Thymus (tissue), 11 donors: ENCODE measurements at regions not wholly inside any gene's neighbourhood (a gene's known extent, or its start where the extent isn't known, plus 50 kb on each side); places are given as distances from the start of the nearest gene placed in this dataset.
"Not testable (repeated sequence)": the region's sequence is repeated elsewhere in the genome, so short reads cannot be mapped to it uniquely, and the experiment has no call there.

Source experiments
- DNase-seq, 9 donors: peaks; one replicate each; pipeline ENCODE4 v3.0.0-alpha.2; 2013; ENCODE audit warnings: low spot score in 9 of 9, low read depth in 6 of 9, missing footprints in 1 of 9
- H3K27ac ChIP-seq, 2 donors: one replicate each; pipeline ENCODE4 v1.5.1; 2013; ENCODE audit warnings: control low read depth in 1 of 2, low read depth in 1 of 2, low read length in 1 of 2, mild to moderate bottlenecking in 1 of 2, moderate library complexity in 1 of 2
- H3K27me3 ChIP-seq, 2 donors: one replicate each; pipeline ENCODE4 v1.5.1; 2013; ENCODE audit warnings: low read length in 1 of 2; ENCODE audit not compliant: control insufficient read depth in 2 of 2, insufficient read depth in 1 of 2
- H3K36me3 ChIP-seq, 2 donors: one replicate each; pipeline ENCODE4 v1.5.1; 2013; ENCODE audit warnings: low read length in 1 of 2, mild to moderate bottlenecking in 1 of 2, moderate library complexity in 1 of 2; ENCODE audit not compliant: control insufficient read depth in 2 of 2, insufficient read depth in 2 of 2
- H3K4me1 ChIP-seq, 2 donors: one replicate each; pipeline ENCODE4 v1.5.1; 2013; ENCODE audit warnings: low read length in 2 of 2; ENCODE audit not compliant: control insufficient read depth in 2 of 2, insufficient read depth in 2 of 2
- H3K4me3 ChIP-seq, 2 donors: one replicate each; pipeline ENCODE4 v1.5.1; 2013; ENCODE audit warnings: low read length in 2 of 2, control low read depth in 1 of 2, mild to moderate bottlenecking in 1 of 2
- H3K9me3 ChIP-seq, 2 donors: one replicate each; pipeline ENCODE4 v1.5.1; 2013; ENCODE audit warnings: low read length in 1 of 2, mild to moderate bottlenecking in 1 of 2; ENCODE audit not compliant: control insufficient read depth in 2 of 2, insufficient read depth in 1 of 2
- WGBS: extraction: QIAGEN DNeasy Blood & Tissue Kit; methylation state at CpG from one replicate; pipeline ENCODE4 v1.1.7; 2013; 5-methylcytosine and 5-hydroxymethylcytosine counted together
- donor health status: healthy.

DNA sequence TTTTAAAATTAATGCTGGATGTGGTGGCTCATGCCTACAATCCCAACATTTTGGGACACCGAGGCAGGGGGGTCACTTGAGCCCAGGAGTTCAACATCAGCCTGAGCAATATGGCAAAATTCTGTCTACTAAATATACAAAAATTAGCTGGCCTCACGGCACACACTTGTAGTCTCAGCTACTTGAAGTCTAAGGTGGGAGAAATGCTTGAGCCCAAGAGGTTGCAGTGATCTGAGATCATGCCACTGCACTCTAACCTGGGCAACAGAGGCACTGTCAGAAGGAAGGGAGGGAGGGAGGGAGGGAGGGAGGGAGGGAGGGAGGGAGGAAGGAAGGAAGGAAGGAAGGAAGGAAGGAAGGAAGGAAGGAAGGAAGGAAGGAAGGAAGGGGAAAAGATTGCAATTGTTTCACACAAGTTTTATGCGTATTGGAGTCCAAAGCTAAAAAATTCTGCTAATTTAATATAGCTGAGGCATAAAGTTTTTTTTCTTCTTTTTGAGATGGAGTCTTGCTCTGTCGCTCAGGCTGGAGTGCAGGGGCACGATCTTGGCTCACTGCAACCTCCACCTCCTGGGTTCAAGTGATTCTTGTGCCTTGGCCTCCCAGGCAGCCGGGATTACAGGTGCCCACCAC lies 328.8 kb downstream of the KLF12 start:
- H3K36me3 ChIP-seq, H3K9me3 ChIP-seq, H3K4me3 ChIP-seq, H3K27me3 ChIP-seq, H3K4me1 ChIP-seq, H3K27ac ChIP-seq, DNase-seq: not testable (repeated sequence)
- 98% methylated on average over 6 of the region's 6 CpGs for WGBS

GRCh38 chr13:73803997-73804396 lies 330.2 kb downstream of the KLF12 start:
- DNase-seq, result no peak
- no peaks in the 10 kb centered on the region for H3K9me3 ChIP-seq
- no peak overlapping the region for H3K4me3 ChIP-seq
- H3K27ac ChIP-seq, result no peak overlapping the region
- WGBS, result 99% methylated on average over 1 of the region's 1 CpG
- no peaks in the 10 kb centered on the region for H3K27me3 ChIP-seq
- H3K4me1 ChIP-seq, result no peaks in the 10 kb centered on the region
- H3K36me3 ChIP-seq, result no peaks in the 10 kb centered on the region

DNA sequence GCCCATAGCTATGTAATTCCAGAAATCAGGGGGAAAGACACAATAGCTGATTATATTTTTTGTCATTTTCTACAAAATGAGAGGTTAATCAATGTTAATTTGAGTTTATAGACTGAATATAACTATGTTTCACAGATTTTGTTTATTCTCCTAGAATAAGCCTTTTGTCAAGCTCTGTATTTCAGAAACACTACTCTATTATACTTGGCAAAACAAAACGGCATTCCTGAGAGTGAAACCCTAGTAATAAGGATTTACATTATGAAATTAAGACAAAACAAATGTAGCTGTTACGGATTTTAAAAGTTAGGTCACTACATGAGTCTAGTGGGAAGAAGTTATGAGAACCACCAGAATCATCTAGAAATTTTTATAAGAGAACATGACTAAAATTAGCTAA lies 334.2 kb downstream of the KLF12 start:
- H3K27ac ChIP-seq, result no peak overlapping the region
- DNase-seq, result no peak
- no peak overlapping the region for H3K4me3 ChIP-seq
- WGBS, result 96% methylated on average over 2 of the region's 2 CpGs
- H3K36me3 ChIP-seq, result no peaks in the 10 kb centered on the region
- no peaks in the 10 kb centered on the region for H3K27me3 ChIP-seq
- no peaks in the 10 kb centered on the region for H3K4me1 ChIP-seq
- no peaks in the 10 kb centered on the region for H3K9me3 ChIP-seq

- DNase-seq, result no peak
- H3K4me1 ChIP-seq, result no peaks in the 10 kb centered on the region
- no peak overlapping the region for H3K4me3 ChIP-seq
- no peaks in the 10 kb centered on the region for H3K27me3 ChIP-seq
- no peaks in the 10 kb centered on the region for H3K9me3 ChIP-seq
- H3K36me3 ChIP-seq, result no peaks in the 10 kb centered on the region
- WGBS, result 97% methylated on average over 3 of the region's 3 CpGs
- H3K27ac ChIP-seq, result no peak overlapping the region
Measured at GRCh38 chr13:73794755-73795154, 339.4 kb downstream of the KLF12 start.

- Histone ChIP-seq H3K27ac (no peak overlapping the region), H3K9me3 (no peaks in the 10 kb centered on the region), H3K27me3 (no peaks in the 10 kb centered on the region), H3K36me3 (no peaks in the 10 kb centered on the region), H3K4me1 (no peaks in the 10 kb centered on the region), H3K4me3 (no peak overlapping the region)
- no peak for DNase-seq
Measured at GRCh38 chr13:73793361-73793760, 340.8 kb downstream of the KLF12 start.

DNA sequence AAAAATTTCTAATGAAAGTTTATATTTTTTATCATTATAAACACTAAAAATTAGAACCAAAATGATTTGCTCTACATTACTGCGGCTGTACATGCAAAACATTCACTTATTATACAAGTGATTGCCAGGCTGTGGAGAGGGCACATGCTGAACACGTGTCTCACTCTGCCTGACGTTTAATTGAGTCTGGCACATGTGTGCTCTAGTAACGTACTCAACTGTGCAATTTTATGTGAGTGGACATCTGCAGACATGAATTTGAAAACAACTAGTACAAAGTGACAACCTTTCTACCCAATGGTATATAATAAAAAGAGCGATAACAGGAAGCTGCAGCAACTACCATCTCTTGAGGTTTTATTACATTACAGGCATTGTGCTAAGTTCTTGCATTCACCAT lies 341.4 kb downstream of the KLF12 start:
- H3K27me3 ChIP-seq, result no peaks in the 10 kb centered on the region
- WGBS, result 97% methylated on average over 5 of the region's 5 CpGs
- H3K9me3 ChIP-seq, result no peaks in the 10 kb centered on the region
- DNase-seq, result no peak
- H3K36me3 ChIP-seq, result no peaks in the 10 kb centered on the region
- H3K4me3 ChIP-seq, result no peak overlapping the region
- H3K27ac ChIP-seq, result no peak overlapping the region
- no peaks in the 10 kb centered on the region for H3K4me1 ChIP-seq

DNA sequence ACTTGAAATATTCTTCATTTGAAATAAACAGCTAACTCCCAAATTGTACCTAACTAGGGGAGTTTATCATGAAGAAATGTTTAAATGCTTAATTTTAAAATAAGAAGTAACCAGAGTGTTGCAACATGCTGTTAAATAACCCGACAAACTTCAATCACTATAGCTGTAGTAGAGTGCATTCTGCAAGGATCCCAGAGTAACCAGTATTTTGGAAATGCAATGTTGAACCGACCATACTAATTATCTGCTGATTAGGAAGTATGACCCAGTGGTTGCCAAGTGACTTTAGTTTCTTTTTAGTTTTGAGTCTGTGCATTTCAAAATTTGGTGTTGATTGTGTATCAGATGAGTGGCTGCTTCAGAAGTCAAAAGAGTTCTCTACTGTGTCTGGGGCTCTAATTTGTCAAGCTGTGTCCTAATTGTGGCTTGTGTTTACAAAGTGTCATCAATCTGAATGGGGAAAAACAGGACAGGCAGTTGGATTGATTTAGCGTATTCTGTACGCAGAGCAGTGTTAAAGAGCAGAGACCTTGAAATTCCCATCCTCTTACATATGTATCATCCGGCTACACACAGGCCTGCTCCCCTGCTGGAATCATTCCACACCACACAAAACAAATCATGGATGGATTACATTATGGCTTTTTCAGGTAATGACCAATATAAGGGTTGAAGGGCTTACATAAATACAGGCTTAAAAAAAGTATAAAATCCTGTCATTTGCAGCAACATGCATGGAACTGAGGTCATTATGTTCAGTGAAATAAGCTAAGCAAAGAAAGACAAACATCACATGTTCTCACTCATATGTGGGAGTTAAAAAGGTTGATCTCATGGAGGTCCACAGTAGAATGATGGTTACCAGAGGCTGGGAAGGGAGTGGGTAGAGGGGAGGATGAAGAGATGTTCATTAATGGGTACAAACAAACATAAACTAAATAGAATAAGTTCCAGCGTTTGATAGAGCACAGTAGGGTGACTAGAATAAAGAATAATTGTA lies 351.5 kb downstream of the KLF12 start:
- no peaks in the 10 kb centered on the region for H3K4me1 ChIP-seq
- H3K36me3 ChIP-seq, result peaks cover 0 to 8% of the 10 kb centered on the region in 2 donors
- H3K27me3 ChIP-seq, result no peaks in the 10 kb centered on the region
- no peak overlapping the region for H3K27ac ChIP-seq
- no peak for DNase-seq
- H3K9me3 ChIP-seq, result no peaks in the 10 kb centered on the region
- WGBS, result 98% methylated on average over 6 of the region's 6 CpGs
- H3K4me3 ChIP-seq, result no peak overlapping the region

- Histone ChIP-seq H3K27ac (no peak overlapping the region), H3K4me1 (no peaks in the 10 kb centered on the region), H3K27me3 (no peaks in the 10 kb centered on the region), H3K4me3 (no peak overlapping the region), H3K36me3 (peaks cover 0 to 8% of the 10 kb centered on the region in 2 donors), H3K9me3 (no peaks in the 10 kb centered on the region)
- DNase-seq, result no peak
Measured at GRCh38 chr13:73781384-73781783, 352.8 kb downstream of the KLF12 start.

DNA sequence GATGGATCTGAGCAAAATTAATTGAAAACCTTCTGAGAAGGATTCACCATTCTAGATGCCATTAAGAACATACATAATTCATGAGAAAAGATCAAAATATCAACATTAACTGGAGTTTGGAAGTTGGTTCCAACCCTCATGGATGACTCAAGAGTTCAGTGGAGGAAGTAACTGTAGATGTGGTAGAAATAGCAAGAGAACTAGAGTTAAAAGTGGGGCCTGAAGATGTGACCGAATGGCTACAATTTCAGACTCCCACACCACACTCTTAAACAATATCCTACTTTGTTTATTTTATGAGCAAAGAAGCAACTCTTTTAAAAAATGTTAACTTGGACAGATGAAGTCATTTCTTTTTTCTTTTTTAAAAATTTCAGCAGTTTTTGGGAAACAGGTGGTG lies 354.3 kb downstream of the KLF12 start:
- no peaks in the 10 kb centered on the region for H3K4me1 ChIP-seq
- H3K27me3 ChIP-seq, result no peaks in the 10 kb centered on the region
- no peaks in the 10 kb centered on the region for H3K9me3 ChIP-seq
- no peak overlapping the region for H3K4me3 ChIP-seq
- H3K36me3 ChIP-seq, result peaks cover 0 to 2% of the 10 kb centered on the region in 2 donors
- H3K27ac ChIP-seq, result no peak overlapping the region
- DNase-seq, result no peak
- 100% methylated on average over 1 of the region's 1 CpG for WGBS
